Endodermal cell (in vitro differentiated cells): ENCODE measurements at regions not wholly inside any gene's neighbourhood (a gene's known extent, or its start where the extent isn't known, plus 50 kb on each side); places are given as distances from the start of the nearest gene placed in this dataset.

Experiments
- DNase-seq: peaks from one replicate; pipeline ENCODE4 v3.0.0-alpha.2; 2017
- H3K27ac ChIP-seq: 2 replicates; pipeline ENCODE4 v1.5.1; 2013; ENCODE audit warnings: mild to moderate bottlenecking, low read depth, low read length, moderate library complexity
- H3K27me3 ChIP-seq: 2 replicates; pipeline ENCODE4 v1.6.1; 2013; ENCODE audit warnings: mild to moderate bottlenecking, low read length, moderate library complexity; ENCODE audit not compliant: insufficient read depth, control insufficient read depth, poor library complexity, severe bottlenecking
- H3K36me3 ChIP-seq: 2 replicates; pipeline ENCODE4 v1.7.0; 2013; ENCODE audit warnings: mild to moderate bottlenecking, low read length, moderate library complexity; ENCODE audit not compliant: control insufficient read depth, insufficient read depth
- H3K4me1 ChIP-seq: one replicate; pipeline ENCODE4 v1.7.0; 2013; ENCODE audit warnings: low read length; ENCODE audit not compliant: control insufficient read depth, insufficient read depth
- H3K4me3 ChIP-seq: 2 replicates; pipeline ENCODE4 v1.5.1; 2013; ENCODE audit warnings: mild to moderate bottlenecking, low read length, moderate library complexity
- H3K9ac ChIP-seq: 2 replicates; pipeline ENCODE4 v1.6.1; 2013; ENCODE audit warnings: mild to moderate bottlenecking, low read length, moderate library complexity; ENCODE audit not compliant: poor library complexity, severe bottlenecking; ENCODE audit errors: extremely low read depth
- H3K9me3 ChIP-seq: 2 replicates; pipeline ENCODE4 v1.6.1; 2013; ENCODE audit warnings: mild to moderate bottlenecking, low read length, moderate library complexity; ENCODE audit not compliant: control insufficient read depth
- H3K27ac Mint-ChIP-seq: 2 replicates; pipeline ENCODE4 v1.8.0; 2020; ENCODE audit warnings: mixed read lengths
- H3K27me3 Mint-ChIP-seq: 2 replicates; pipeline ENCODE4 v1.8.0; 2021; ENCODE audit warnings: mild to moderate bottlenecking, mixed read lengths; ENCODE audit not compliant: insufficient read depth
- H3K36me3 Mint-ChIP-seq: 2 replicates; pipeline ENCODE4 v1.8.0; 2020; ENCODE audit warnings: low read depth, mixed read lengths
- H3K4me1 Mint-ChIP-seq: 2 replicates; pipeline ENCODE4 v1.8.0; 2020; ENCODE audit warnings: mixed read lengths
- H3K4me3 Mint-ChIP-seq: 2 replicates; pipeline ENCODE4 v1.8.0; 2020; ENCODE audit warnings: mild to moderate bottlenecking, moderate library complexity, mixed read lengths
- H3K9me3 Mint-ChIP-seq: 2 replicates; pipeline ENCODE4 v1.8.0; 2020; ENCODE audit warnings: mild to moderate bottlenecking, mixed read lengths
- WGBS, 2 experiments: methylation state at CpG; one replicate each; pipeline versions ENCODE4 v1.1.5 to v1.1.7; 2013; ENCODE audit warnings: missing lambda C conversion rate in 2 of 2, mixed read lengths in 1 of 2; ENCODE audit not compliant: insufficient coverage in 1 of 2, insufficient read length in 1 of 2; 5-methylcytosine and 5-hydroxymethylcytosine counted together
- TF ChIP-seq, protein P1 (sequence below): fragments of 200-600 bp; sonication (generic); conservative IDR thresholded peaks from 2 replicates; pipeline ENCODE4 v1.5.0; 2021; ENCODE audit warnings: antibody characterized with exemption, mild to moderate bottlenecking

DNA sequence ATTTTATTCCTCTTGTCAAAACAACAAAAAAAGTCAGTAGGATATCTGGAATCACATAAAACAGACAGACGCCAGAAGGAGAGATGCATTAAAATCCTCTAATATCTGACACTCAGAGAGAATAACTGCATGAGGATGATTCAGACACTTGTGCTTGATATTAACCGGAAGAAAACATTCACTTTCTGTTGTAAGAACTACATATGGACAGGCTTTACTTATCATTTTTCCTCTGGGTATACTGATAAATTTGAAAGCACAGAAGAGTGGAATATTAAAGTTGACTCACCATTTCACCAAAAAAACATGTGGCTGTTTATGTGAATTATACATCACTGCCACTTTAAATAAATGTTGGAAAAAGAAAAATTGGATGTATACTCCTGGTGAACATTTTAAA lies 589.1 kb upstream of the CDH2 start:
- Mint-ChIP-seq H3K4me3 (no peak overlapping the region), H3K36me3 (no peaks in the 10 kb centered on the region), H3K27ac (no peak overlapping the region), H3K9me3 (no peaks in the 10 kb centered on the region), H3K4me1 (peaks cover 58% of the 10 kb centered on the region), H3K27me3 (no peaks in the 10 kb centered on the region)
- DNase-seq: no peak
- TF ChIP-seq, protein P1, sequence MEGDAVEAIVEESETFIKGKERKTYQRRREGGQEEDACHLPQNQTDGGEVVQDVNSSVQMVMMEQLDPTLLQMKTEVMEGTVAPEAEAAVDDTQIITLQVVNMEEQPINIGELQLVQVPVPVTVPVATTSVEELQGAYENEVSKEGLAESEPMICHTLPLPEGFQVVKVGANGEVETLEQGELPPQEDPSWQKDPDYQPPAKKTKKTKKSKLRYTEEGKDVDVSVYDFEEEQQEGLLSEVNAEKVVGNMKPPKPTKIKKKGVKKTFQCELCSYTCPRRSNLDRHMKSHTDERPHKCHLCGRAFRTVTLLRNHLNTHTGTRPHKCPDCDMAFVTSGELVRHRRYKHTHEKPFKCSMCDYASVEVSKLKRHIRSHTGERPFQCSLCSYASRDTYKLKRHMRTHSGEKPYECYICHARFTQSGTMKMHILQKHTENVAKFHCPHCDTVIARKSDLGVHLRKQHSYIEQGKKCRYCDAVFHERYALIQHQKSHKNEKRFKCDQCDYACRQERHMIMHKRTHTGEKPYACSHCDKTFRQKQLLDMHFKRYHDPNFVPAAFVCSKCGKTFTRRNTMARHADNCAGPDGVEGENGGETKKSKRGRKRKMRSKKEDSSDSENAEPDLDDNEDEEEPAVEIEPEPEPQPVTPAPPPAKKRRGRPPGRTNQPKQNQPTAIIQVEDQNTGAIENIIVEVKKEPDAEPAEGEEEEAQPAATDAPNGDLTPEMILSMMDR: no peak
- Histone ChIP-seq H3K9ac (no peak overlapping the region), H3K9me3 (no peaks in the 10 kb centered on the region), H3K27ac (no peak overlapping the region), H3K27me3 (no peaks in the 10 kb centered on the region), H3K4me3 (no peak overlapping the region), H3K4me1 (peaks cover 28% of the 10 kb centered on the region), H3K36me3 (no peaks in the 10 kb centered on the region)
- WGBS, 2 experiments: 96 to 100% methylated on average over 1 to 2 of the region's 2 CpGs

DNA sequence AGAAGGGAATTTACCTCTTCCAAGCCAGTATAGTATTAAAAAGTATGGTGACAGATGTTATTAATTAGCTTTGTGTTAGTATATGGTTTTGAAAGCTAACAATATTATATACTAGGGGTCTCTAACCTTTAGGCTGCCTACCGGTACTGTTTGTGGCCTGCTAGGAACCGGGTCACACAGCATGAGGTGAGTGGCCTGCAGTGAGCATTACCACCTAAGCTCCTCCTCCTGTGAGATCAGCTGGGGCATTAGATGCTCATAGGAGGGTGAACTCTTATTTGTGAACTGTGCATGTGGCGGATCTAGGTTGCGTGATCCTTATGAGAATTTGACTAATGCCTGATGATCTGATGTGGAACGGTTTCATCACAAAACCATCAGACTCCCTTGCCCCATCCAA lies 583.4 kb upstream of the CDH2 start:
- no peaks in the 10 kb centered on the region for H3K9me3 ChIP-seq
- H3K36me3 Mint-ChIP-seq: no peaks in the 10 kb centered on the region
- peak; percentile 58 for DNase-seq
- H3K27ac ChIP-seq: no peak overlapping the region
- no peaks in the 10 kb centered on the region for H3K27me3 ChIP-seq
- no peak overlapping the region for H3K9ac ChIP-seq
- H3K9me3 Mint-ChIP-seq: no peaks in the 10 kb centered on the region
- H3K4me3 Mint-ChIP-seq: no peak overlapping the region
- no peaks in the 10 kb centered on the region for H3K27me3 Mint-ChIP-seq
- H3K27ac Mint-ChIP-seq: no peak overlapping the region
- 80 to 100% methylated on average over 3 to 5 of the region's 5 CpGs for WGBS, 2 experiments
- peaks cover 42% of the 10 kb centered on the region for H3K4me1 Mint-ChIP-seq
- TF ChIP-seq, protein P1: no peak
- H3K36me3 ChIP-seq: no peaks in the 10 kb centered on the region
- H3K4me1 ChIP-seq: peaks cover 17% of the 10 kb centered on the region
- no peak overlapping the region for H3K4me3 ChIP-seq

DNA sequence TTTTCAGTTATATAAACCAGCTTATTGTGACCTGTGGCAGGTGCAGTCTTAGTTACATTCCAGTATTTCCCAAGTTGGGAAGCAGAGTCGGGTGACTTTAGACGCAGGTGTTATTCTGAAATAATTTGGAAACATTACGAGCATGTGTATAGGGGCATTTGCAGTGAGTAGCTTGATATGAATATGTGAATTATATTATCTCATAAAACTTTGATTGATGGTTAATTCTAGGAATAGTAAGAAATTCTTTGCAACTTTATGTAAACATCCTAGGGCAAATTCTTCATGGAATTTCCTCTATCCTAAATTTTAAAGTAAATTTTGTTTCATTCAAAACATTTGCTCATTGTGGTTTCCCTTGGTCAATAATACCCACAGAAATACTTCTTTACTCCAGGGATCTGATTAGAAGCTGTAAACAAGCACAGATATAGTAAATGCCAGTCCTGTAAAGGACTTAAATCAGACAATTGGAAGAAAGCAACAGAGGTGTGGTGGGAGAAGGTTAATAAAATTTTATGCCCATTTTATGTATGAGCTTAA lies 580.6 kb upstream of the CDH2 start:
- H3K9me3 ChIP-seq: no peaks in the 10 kb centered on the region
- peaks cover 19% of the 10 kb centered on the region for H3K4me1 Mint-ChIP-seq
- no peak overlapping the region for H3K4me3 ChIP-seq
- peaks cover 10% of the 10 kb centered on the region for H3K4me1 ChIP-seq
- TF ChIP-seq, protein P1: no peak
- 73 to 90% methylated on average over 2 to 3 of the region's 3 CpGs for WGBS, 2 experiments
- no peaks in the 10 kb centered on the region for H3K36me3 Mint-ChIP-seq
- H3K27ac ChIP-seq: no peak overlapping the region
- H3K27me3 Mint-ChIP-seq: no peaks in the 10 kb centered on the region
- no peaks in the 10 kb centered on the region for H3K27me3 ChIP-seq
- no peaks in the 10 kb centered on the region for H3K36me3 ChIP-seq
- no peaks in the 10 kb centered on the region for H3K9me3 Mint-ChIP-seq
- DNase-seq: no peak
- H3K9ac ChIP-seq: no peak overlapping the region
- no peak overlapping the region for H3K27ac Mint-ChIP-seq
- H3K4me3 Mint-ChIP-seq: no peak overlapping the region
